CD4-positive, alpha-beta T cell (primary cell): ENCODE measurements at regions not wholly inside any gene's neighbourhood (a gene's known extent, or its start where the extent isn't known, plus 50 kb on each side); places are given as distances from the start of the nearest gene placed in this dataset.

Source experiments
- ATAC-seq: fragments of 200-7000 bp; cut with Tn5 transposase; one replicate; pipeline ENCODE4 v1.10.0; 2022; ENCODE audit warnings: mild to moderate bottlenecking; ENCODE audit not compliant: poor library complexity
- CTCF ChIA-PET: fragments of 350-600 bp; sonication (Branson Sonifier 250); formaldehyde crosslinking; loops from one replicate; lab custom pipeline; 2021; ENCODE audit warnings: antibody characterized with exemption, inconsistent platforms; lab: Charles Lee
- POLR2A ChIA-PET: fragments of 350-600 bp; sonication (Branson Sonifier 250); formaldehyde crosslinking; loops from one replicate; lab custom pipeline; 2021; ENCODE audit warnings: antibody characterized with exemption, inconsistent platforms; lab: Charles Lee
- DNase-seq, 14 experiments: peaks; one replicate each; pipeline ENCODE4 v3.0.0-alpha.2; 2013 to 2020; ENCODE audit warnings: mixed read lengths in 2 of 14
- H3K27ac ChIP-seq, 2 donors: one replicate each; pipeline versions ENCODE4 v1.5.1 to v1.7.0; 2013; ENCODE audit warnings: low read length in 2 of 2, low read depth in 1 of 2, mild to moderate bottlenecking in 1 of 2
- H3K27me3 ChIP-seq, 2 experiments: 1 replicate in 1 of 2; 2 replicates in 1 of 2; pipeline versions ENCODE4 v1.6.1 to v1.7.0; 2013; ENCODE audit warnings: low read length in 2 of 2, control low read depth in 1 of 2, mild to moderate bottlenecking in 1 of 2, moderate library complexity in 1 of 2; ENCODE audit not compliant: insufficient read depth in 2 of 2, control insufficient read depth in 1 of 2
- H3K36me3 ChIP-seq: one replicate; pipeline ENCODE4 v1.6.1; 2013; ENCODE audit warnings: low read length, control low read depth; ENCODE audit not compliant: insufficient read depth
- H3K4me1 ChIP-seq: one replicate; pipeline ENCODE4 v1.6.1; 2013; ENCODE audit warnings: low read length, control low read depth; ENCODE audit not compliant: insufficient read depth
- H3K4me3 ChIP-seq: one replicate; pipeline ENCODE4 v1.5.1; 2013; ENCODE audit warnings: mild to moderate bottlenecking, low read length, moderate library complexity
- H3K9me3 ChIP-seq, 2 experiments: 1 replicate in 1 of 2; 2 replicates in 1 of 2; pipeline versions ENCODE4 v1.6.1 to v1.7.0; 2013; ENCODE audit warnings: low read length in 2 of 2, mild to moderate bottlenecking in 2 of 2, control low read depth in 1 of 2, moderate library complexity in 1 of 2; ENCODE audit not compliant: control insufficient read depth in 1 of 2, insufficient read depth in 1 of 2
- H3K27ac Mint-ChIP-seq: one replicate; pipeline ENCODE4 v1.8.0; 2020; ENCODE audit warnings: mixed read lengths
- H3K27me3 Mint-ChIP-seq: one replicate; pipeline ENCODE4 v1.8.0; 2021; ENCODE audit warnings: mixed read lengths
- H3K36me3 Mint-ChIP-seq: one replicate; pipeline ENCODE4 v1.8.0; 2021; ENCODE audit warnings: low read depth, mixed read lengths
- H3K4me1 Mint-ChIP-seq: one replicate; pipeline ENCODE4 v1.8.0; 2021; ENCODE audit warnings: low read depth, mixed read lengths
- H3K4me3 Mint-ChIP-seq: one replicate; pipeline ENCODE4 v1.8.0; 2020; ENCODE audit warnings: mild to moderate bottlenecking, mixed read lengths
- H3K9me3 Mint-ChIP-seq: one replicate; pipeline ENCODE4 v1.8.0; 2020; ENCODE audit warnings: mixed read lengths
- CTCF ChIP-seq: fragments of 200-600 bp; IDR thresholded peaks from one replicate; pipeline ENCODE4 v1.8.0; 2022; ENCODE audit warnings: antibody characterized with exemption, mild to moderate bottlenecking
- intact Hi-C, 2 experiments: fragments of 100-400 bp; cut with DNase I in 1 of 2; cut with micrococcal nuclease in 1 of 2; formaldehyde crosslinking; loops; one replicate each; pipeline versions ENCODE4 v1.15.1 to v1.9.0; 2023 to 2025; cut with DNase I, micrococcal nuclease

- Mint-ChIP-seq H3K4me3 (no peak overlapping the region), H3K9me3 (peaks cover 13% of the 10 kb centered on the region), H3K36me3 (no peaks in the 10 kb centered on the region), H3K27me3 (no peaks in the 10 kb centered on the region), H3K4me1 (no peaks in the 10 kb centered on the region), H3K27ac (no peak overlapping the region)
- DNase-seq (no peak), ATAC-seq (no peak)
- ChIA-PET POLR2A (no interaction called here), CTCF (no interaction called here)
- intact Hi-C loops, result no loop called here
- H3K9me3 ChIP-seq, result no peaks in the 10 kb centered on the region
- no peak for TF ChIP-seq CTCF
- H3K27ac ChIP-seq, result no peak overlapping the region
- H3K4me1 ChIP-seq, result no peaks in the 10 kb centered on the region
- no peaks in the 10 kb centered on the region for H3K27me3 ChIP-seq
- H3K4me3 ChIP-seq, result no peak overlapping the region
- no peaks in the 10 kb centered on the region for H3K36me3 ChIP-seq
Observed at GRCh38 chr10:36053271-36053670, 411.2 kb upstream of the FZD8 start.

DNA sequence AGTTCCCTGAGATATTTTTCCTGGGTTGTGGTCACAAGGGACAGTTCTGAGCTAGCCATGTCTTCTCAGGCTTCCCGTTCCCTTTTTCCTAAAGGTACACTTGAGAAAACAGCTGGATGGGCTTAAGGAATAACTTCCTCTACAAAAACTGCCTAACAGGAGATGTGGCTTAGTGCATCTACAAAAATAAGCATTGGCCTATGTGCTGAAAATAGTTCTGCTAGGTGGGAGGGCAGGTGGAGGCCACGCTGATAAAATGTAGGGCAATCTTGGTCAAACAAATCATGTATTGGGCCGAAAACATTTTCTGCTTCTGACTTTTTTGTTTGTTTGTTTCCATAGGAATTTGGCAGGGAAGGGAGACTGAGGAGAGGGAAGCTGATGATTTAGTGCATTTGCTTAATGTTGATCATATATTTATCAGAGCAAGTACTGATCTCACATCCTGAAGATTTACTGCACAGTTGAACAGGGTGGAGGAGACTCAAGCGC lies 409.4 kb upstream of the FZD8 start:
- no peaks in the 10 kb centered on the region for H3K27me3 ChIP-seq
- Mint-ChIP-seq H3K4me1 (no peaks in the 10 kb centered on the region), H3K36me3 (no peaks in the 10 kb centered on the region), H3K27ac (no peak overlapping the region), H3K9me3 (peaks cover 12% of the 10 kb centered on the region), H3K4me3 (no peak overlapping the region), H3K27me3 (no peaks in the 10 kb centered on the region)
- H3K4me1 ChIP-seq, result no peaks in the 10 kb centered on the region
- H3K9me3 ChIP-seq, result no peaks in the 10 kb centered on the region
- ChIA-PET POLR2A (no interaction called here), CTCF (interaction anchor here (1.4 kb wide), 1 partner anchor 9 kb away, joined by 4 read pairs; no protein-coding TSS in a partner anchor)
- no peak overlapping the region for H3K27ac ChIP-seq
- ATAC-seq, result no peak
- no peak for TF ChIP-seq CTCF
- DNase-seq, result no peak
- intact Hi-C loops, result no loop called here
- H3K36me3 ChIP-seq, result no peaks in the 10 kb centered on the region
- no peak overlapping the region for H3K4me3 ChIP-seq

DNA sequence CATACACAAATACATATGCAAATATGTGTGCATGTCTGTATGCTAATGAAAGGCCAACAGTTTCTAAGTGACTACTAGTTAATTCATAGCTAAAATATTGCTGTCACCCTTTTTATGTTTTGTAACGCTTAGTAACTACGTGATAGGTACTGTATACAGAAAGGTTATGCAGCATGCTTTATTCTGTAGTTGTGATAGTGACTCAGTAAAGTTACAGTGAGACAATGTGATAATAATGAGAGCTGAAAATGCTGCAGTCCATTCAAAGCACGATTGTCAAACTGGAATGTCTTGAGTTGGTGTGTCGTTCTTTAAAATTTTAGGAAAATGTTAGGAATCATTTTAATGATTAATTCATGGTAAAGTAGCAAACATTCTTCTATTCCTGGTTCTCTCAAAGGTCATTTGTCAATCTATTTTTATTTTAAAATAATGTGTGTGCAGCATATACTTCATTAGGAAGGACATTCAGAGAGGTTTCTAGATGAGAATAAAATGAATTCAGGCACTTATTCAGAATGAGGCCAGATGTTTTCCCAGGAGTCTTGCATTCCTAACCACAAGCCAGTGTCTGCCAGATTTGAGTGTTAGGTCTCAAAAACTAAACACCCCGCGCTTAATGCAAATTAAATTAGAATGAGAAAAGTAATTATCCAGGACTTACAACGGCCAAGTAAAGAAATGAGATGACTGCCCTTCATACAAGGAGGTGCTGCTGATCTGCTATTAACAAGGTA lies 408.8 kb upstream of the FZD8 start:
- no peak overlapping the region for H3K27ac ChIP-seq
- ChIA-PET POLR2A (no interaction called here), CTCF (interaction anchor here (1.4 kb wide), 1 partner anchor 8 kb away, joined by 4 read pairs; no protein-coding TSS in a partner anchor)
- Mint-ChIP-seq H3K9me3 (peaks cover 10% of the 10 kb centered on the region), H3K4me3 (no peak overlapping the region), H3K4me1 (no peaks in the 10 kb centered on the region), H3K27ac (no peak overlapping the region), H3K36me3 (no peaks in the 10 kb centered on the region), H3K27me3 (no peaks in the 10 kb centered on the region)
- DNase-seq (no peak), ATAC-seq (no peak)
- H3K36me3 ChIP-seq, result no peaks in the 10 kb centered on the region
- no peaks in the 10 kb centered on the region for H3K27me3 ChIP-seq
- no peak for TF ChIP-seq CTCF
- no peaks in the 10 kb centered on the region for H3K9me3 ChIP-seq
- intact Hi-C loops, result no loop called here
- no peaks in the 10 kb centered on the region for H3K4me1 ChIP-seq
- H3K4me3 ChIP-seq, result no peak overlapping the region
